B cell (primary cell): ENCODE measurements at regions not wholly inside any gene's neighbourhood (a gene's known extent, or its start where the extent isn't known, plus 50 kb on each side); places are given as distances from the start of the nearest gene placed in this dataset.

ENCODE experiments used
- ATAC-seq: fragments of 200-7000 bp; cut with Tn5 transposase; one replicate; pipeline ENCODE4 v1.10.0; 2021; ENCODE audit warnings: low read depth, mild to moderate bottlenecking, moderate number of reproducible peaks, moderate library complexity
- CTCF ChIA-PET: fragments of 350-600 bp; sonication (Branson Sonifier 250); formaldehyde crosslinking; loops from one replicate; lab custom pipeline; 2021; ENCODE audit warnings: antibody characterized with exemption, inconsistent platforms; lab: Charles Lee
- POLR2A ChIA-PET: fragments of 350-600 bp; sonication (Branson Sonifier 250); formaldehyde crosslinking; loops from one replicate; lab custom pipeline; 2021; ENCODE audit warnings: antibody characterized with exemption; lab: Charles Lee
- DNase-seq: peaks from one replicate; pipeline ENCODE4 v3.0.0; 2013
- H2AFZ ChIP-seq: 2 replicates; pipeline ENCODE4 v1.6.1; 2012; ENCODE audit warnings: mild to moderate bottlenecking, low read depth, low read length; ENCODE audit not compliant: insufficient read depth, poor library complexity, severe bottlenecking
- H3K27ac ChIP-seq, 2 donors: 1 replicate in 1 of 2; 2 replicates in 1 of 2; pipeline ENCODE4 v1.5.1; 2012 to 2013; ENCODE audit warnings: low read length in 2 of 2, mild to moderate bottlenecking in 2 of 2, moderate library complexity in 1 of 2
- H3K27me3 ChIP-seq, 4 experiments: fragments of 200-600 bp in 1 of 4; sonication (generic) in 1 of 4; replicated peaks in 1 of 4; 1 replicate in 2 of 4; 2 replicates in 2 of 4; pipeline versions ENCODE4 v1.6.1 to v1.7.0; 2013 to 2016; ENCODE audit warnings: low read length in 3 of 4, mild to moderate bottlenecking in 2 of 4, mixed read lengths in 1 of 4, moderate library complexity in 1 of 4; ENCODE audit not compliant: insufficient read depth in 4 of 4, control insufficient read depth in 3 of 4; ENCODE audit errors: control extremely low read depth in 1 of 4
- H3K36me3 ChIP-seq, 2 experiments: replicated peaks in 1 of 2; 1 replicate in 1 of 2; 2 replicates in 1 of 2; pipeline versions ENCODE4 v1.6.1 to v1.7.1; 2013; ENCODE audit warnings: low read length in 1 of 2; ENCODE audit not compliant: insufficient read depth in 2 of 2, control insufficient read depth in 1 of 2; ENCODE audit errors: control extremely low read depth in 1 of 2, extremely low read depth in 1 of 2
- H3K4me1 ChIP-seq, 2 donors: fragments of 200-600 bp in 1 of 2; sonication (generic) in 1 of 2; 1 replicate in 1 of 2; 2 replicates in 1 of 2; pipeline versions ENCODE4 v1.5.1 to v1.6.1; 2013 to 2017; ENCODE audit warnings: low read length in 2 of 2; ENCODE audit not compliant: control insufficient read depth in 2 of 2, insufficient read depth in 2 of 2
- H3K4me2 ChIP-seq: replicated peaks from 2 replicates; pipeline ENCODE3; 2012; ENCODE audit warnings: mild to moderate bottlenecking, low read depth, low read length; ENCODE audit not compliant: poor library complexity, severe bottlenecking
- H3K4me3 ChIP-seq, 5 experiments: fragments of 200-600 bp in 1 of 5; sonication (generic) in 1 of 5; 1 replicate in 3 of 5; 2 replicates in 2 of 5; pipeline versions ENCODE4 v1.5.1 to v1.7.0; 2011 to 2016; ENCODE audit warnings: low read length in 4 of 5, mild to moderate bottlenecking in 4 of 5, low read depth in 2 of 5, control low read depth in 1 of 5, moderate library complexity in 1 of 5; ENCODE audit not compliant: insufficient read depth in 1 of 5; ENCODE audit errors: control extremely low read depth in 1 of 5, extremely low read depth in 1 of 5
- H3K79me2 ChIP-seq: fragments of 200-600 bp; sonication (generic); one replicate; pipeline ENCODE4 v1.6.0; 2016; ENCODE audit warnings: low read length; ENCODE audit not compliant: control insufficient read depth, insufficient read depth
- H3K9ac ChIP-seq: fragments of 200-600 bp; sonication (generic); 2 replicates; pipeline ENCODE4 v1.6.1; 2017; ENCODE audit warnings: mild to moderate bottlenecking, low read length, moderate library complexity
- H3K9me3 ChIP-seq, 3 donors: one replicate each; pipeline versions ENCODE4 v1.6.1 to v1.7.1; 2013; ENCODE audit warnings: low read length in 2 of 3; ENCODE audit not compliant: control insufficient read depth in 2 of 3, insufficient read depth in 1 of 3; ENCODE audit errors: control extremely low read depth in 1 of 3
- H4K20me1 ChIP-seq: 2 replicates; pipeline ENCODE4 v1.6.0; 2012; ENCODE audit warnings: mild to moderate bottlenecking, low read length; ENCODE audit not compliant: insufficient read depth, control insufficient read depth, poor library complexity, severe bottlenecking
- H3K27ac Mint-ChIP-seq: one replicate; pipeline ENCODE4 v1.8.0; 2021; ENCODE audit warnings: mixed read lengths
- H3K27me3 Mint-ChIP-seq: one replicate; pipeline ENCODE4 v1.8.0; 2021; ENCODE audit warnings: mixed read lengths
- H3K4me1 Mint-ChIP-seq: one replicate; pipeline ENCODE4 v1.8.0; 2021; ENCODE audit warnings: mixed read lengths
- H3K4me3 Mint-ChIP-seq: one replicate; pipeline ENCODE4 v1.8.0; 2021; ENCODE audit warnings: mixed read lengths
- H3K9me3 Mint-ChIP-seq: one replicate; pipeline ENCODE4 v1.8.0; 2022; ENCODE audit warnings: mixed read lengths; ENCODE audit not compliant: insufficient read depth
- EZH2 ChIP-seq: IDR thresholded peaks from 2 replicates; pipeline ENCODE4 v1.6.1; 2012; ENCODE audit warnings: borderline replicate concordance, low read depth, mild to moderate bottlenecking, moderate library complexity, low read length; ENCODE audit not compliant: insufficient read depth, poor library complexity, severe bottlenecking
- WGBS: methylation state at CpG from one replicate; pipeline ENCODE4 v1.1.5; 2013; ENCODE audit warnings: missing lambda C conversion rate; ENCODE audit not compliant: insufficient coverage; 5-methylcytosine and 5-hydroxymethylcytosine counted together
- intact Hi-C: fragments of 100-400 bp; cut with micrococcal nuclease; formaldehyde crosslinking; loops from one replicate; pipeline ENCODE4 v1.10.0; 2022
- TF ChIP-seq, protein P1 (sequence below): fragments of 200-600 bp; IDR thresholded peaks from one replicate; pipeline ENCODE4 v1.8.0; 2022; ENCODE audit warnings: antibody characterized with exemption, mild to moderate bottlenecking

DNA sequence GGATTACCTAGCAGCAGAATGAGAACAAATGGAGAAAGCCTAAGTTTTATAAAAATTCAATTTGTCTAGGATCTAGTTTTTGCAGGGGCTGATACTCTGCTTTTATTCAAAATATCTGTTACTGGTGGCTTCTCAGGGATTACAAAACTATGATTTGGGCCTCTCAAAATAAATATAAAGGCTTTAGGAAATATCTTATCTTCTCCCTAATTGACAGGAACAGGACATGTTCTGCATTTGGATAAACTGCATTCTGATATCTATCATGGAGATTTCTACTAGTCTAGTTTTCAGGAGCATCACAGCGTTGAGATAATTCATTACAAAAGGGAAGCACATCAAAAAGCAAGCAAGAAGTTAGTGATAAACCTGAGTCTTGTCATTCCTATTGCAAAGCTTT is 127.1 kb upstream of the ITGA1 start:
- Histone ChIP-seq H3K4me2 (no peak overlapping the region), H3K79me2 (no peaks in the 10 kb centered on the region), H4K20me1 (no peaks in the 10 kb centered on the region), H3K27me3 (peaks cover 0 to 2% (median 0%) of the 10 kb centered on the region in 4 experiments), H2AFZ (no peak overlapping the region), H3K4me1 (no peaks in the 10 kb centered on the region), H3K4me3 (no peak overlapping the region), H3K9ac (no peak overlapping the region), H3K27ac (no peak overlapping the region), H3K36me3 (no peaks in the 10 kb centered on the region), H3K9me3 (no peaks in the 10 kb centered on the region)
- ATAC-seq (no peak), DNase-seq (no peak)
- H3K27me3 Mint-ChIP-seq: no peaks in the 10 kb centered on the region
- CTCF ChIA-PET: no interaction called here
- intact Hi-C loops: no loop called here
- TF ChIP-seq, protein P1, sequence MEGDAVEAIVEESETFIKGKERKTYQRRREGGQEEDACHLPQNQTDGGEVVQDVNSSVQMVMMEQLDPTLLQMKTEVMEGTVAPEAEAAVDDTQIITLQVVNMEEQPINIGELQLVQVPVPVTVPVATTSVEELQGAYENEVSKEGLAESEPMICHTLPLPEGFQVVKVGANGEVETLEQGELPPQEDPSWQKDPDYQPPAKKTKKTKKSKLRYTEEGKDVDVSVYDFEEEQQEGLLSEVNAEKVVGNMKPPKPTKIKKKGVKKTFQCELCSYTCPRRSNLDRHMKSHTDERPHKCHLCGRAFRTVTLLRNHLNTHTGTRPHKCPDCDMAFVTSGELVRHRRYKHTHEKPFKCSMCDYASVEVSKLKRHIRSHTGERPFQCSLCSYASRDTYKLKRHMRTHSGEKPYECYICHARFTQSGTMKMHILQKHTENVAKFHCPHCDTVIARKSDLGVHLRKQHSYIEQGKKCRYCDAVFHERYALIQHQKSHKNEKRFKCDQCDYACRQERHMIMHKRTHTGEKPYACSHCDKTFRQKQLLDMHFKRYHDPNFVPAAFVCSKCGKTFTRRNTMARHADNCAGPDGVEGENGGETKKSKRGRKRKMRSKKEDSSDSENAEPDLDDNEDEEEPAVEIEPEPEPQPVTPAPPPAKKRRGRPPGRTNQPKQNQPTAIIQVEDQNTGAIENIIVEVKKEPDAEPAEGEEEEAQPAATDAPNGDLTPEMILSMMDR: no peak
- no peak for TF ChIP-seq EZH2
- no peaks in the 10 kb centered on the region for H3K9me3 Mint-ChIP-seq
- POLR2A ChIA-PET: no interaction called here
- H3K27ac Mint-ChIP-seq: no peak overlapping the region
- H3K4me1 Mint-ChIP-seq: no peaks in the 10 kb centered on the region
- WGBS: no CpG with 5 or more reads among the region's 1 CpG
- H3K4me3 Mint-ChIP-seq: no peak overlapping the region

DNA sequence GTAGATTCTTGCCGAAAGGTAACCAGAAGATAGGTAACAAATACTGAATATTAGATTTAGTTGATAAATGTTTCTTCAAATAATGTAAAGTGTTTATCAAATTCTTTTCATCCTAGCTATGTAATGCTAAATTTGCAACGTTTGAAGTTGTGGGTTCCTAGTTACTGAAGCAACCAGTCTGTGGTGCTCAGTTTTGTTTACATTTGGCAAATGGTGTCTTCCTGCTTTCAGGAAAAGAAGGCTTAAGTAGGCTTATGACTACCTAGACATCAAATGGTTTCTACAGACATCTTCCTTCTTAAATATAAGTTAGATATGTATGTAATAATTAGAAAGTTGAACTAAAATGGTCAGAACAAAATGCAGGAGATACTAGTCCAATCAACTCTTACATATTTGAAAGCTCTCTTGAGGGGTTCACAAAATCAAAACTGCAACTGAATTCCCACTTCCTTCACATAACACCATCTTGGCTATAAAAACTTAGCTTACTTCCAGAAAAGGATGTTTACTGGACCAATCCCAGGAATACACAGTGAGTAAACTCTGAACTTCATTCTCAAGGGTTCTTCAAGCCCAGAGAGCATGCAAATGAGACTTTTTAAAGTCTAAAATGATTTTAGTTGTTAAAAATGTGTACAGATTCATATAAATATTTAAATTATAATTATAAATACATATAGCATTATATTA is 125.7 kb upstream of the ITGA1 start:
- H3K36me3 ChIP-seq: no peaks in the 10 kb centered on the region
- H3K4me1 ChIP-seq: no peaks in the 10 kb centered on the region
- Mint-ChIP-seq H3K9me3 (no peaks in the 10 kb centered on the region), H3K4me1 (peaks cover 2% of the 10 kb centered on the region), H3K27me3 (no peaks in the 10 kb centered on the region), H3K27ac (no peak overlapping the region), H3K4me3 (no peak overlapping the region)
- H3K9ac ChIP-seq: no peak overlapping the region
- no peaks in the 10 kb centered on the region for H3K79me2 ChIP-seq
- no peak for DNase-seq
- ChIA-PET POLR2A (no interaction called here), CTCF (interaction anchor here (0.9 kb wide), 1 partner anchor 8 kb away, joined by 3 read pairs; no protein-coding TSS in a partner anchor)
- no peak overlapping the region for H3K4me2 ChIP-seq
- ATAC-seq: no peak
- no peak overlapping the region for H3K4me3 ChIP-seq
- WGBS: no CpG with 5 or more reads among the region's 2 CpGs
- no peaks in the 10 kb centered on the region for H4K20me1 ChIP-seq
- TF ChIP-seq EZH2: no peak
- TF ChIP-seq, protein P1: no peak
- H3K27ac ChIP-seq: no peak overlapping the region
- no peak overlapping the region for H2AFZ ChIP-seq
- no peaks in the 10 kb centered on the region for H3K27me3 ChIP-seq
- intact Hi-C loops: no loop called here
- H3K9me3 ChIP-seq: no peaks in the 10 kb centered on the region
